ENCODE measurements at regions not wholly inside any gene's neighbourhood (a gene's known extent, or its start where the extent isn't known, plus 50 kb on each side); places are given as distances from the start of the nearest gene placed in this dataset.

DNA sequence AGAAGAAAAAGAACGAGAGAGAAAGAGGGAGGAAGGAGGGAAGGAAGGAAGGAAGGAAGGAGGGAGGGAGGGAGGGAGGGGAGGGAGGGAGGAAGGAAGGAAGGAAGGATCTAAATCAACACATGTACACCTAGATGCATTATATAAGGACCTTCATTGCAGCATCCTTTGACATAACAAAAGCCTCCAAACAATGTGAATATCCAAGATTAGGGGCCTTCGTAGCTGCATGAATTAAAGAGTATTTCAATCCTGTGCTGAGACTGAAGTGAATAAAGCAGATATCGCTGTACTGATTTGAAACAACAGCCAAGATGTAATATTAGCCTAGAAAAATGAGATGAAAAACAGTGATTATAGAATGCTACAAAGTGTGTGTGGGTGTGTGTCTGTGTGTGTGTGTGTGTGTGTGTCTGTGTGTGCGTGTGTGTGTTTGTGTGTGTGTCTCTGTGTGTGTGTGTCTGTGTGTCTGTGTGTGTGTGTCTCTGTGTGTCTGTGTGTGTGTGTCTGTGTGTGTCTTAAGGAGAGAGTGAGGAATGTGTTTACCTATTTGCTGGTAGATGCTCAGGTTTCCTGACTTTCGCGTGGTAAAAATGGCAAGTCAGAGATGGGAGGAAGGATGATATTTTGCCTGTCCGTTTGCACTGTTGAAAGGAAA, 129.0 kb upstream of the PTPN1 start:
- no peak for DNase-seq

DNA sequence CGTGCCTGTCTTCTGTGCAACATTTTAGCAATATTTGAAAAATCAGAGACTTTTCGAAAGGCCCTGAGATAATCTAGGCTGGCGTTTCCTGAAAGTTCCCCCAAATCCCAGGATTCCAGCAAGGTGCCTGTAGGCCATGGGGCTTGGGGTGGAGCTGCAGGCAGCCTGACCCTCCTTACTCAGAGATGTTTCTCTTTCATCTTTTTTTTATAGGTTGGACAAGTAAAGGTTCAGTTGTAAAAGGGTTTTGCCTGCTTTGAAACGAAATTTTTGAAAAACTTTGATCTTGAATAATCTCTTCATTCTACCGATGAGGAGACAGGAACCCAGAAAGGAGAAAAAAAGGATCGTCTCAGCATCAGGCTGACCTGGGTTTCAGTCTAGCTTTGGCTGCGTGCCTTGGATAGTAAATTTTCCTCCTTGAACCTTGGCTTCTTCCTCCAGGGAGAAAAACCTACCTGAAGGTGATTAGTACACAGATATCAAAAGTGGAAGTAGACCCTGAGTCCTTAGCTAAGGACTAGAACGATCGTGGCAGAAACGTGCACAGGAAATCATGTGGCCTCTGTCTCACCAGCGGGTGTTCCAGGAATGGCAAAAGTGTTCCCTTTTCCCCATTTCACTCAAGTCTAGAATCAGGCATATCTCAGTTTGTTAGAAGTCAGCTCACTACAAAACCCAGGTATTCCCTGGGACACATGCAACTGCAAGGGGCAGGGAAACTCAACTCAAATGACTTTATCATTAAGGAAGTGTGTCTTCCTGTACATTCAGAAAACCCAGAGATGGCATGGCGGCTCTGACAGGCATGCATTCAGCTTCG, 128.2 kb upstream of the PTPN1 start:
- no peak for DNase-seq

DNA sequence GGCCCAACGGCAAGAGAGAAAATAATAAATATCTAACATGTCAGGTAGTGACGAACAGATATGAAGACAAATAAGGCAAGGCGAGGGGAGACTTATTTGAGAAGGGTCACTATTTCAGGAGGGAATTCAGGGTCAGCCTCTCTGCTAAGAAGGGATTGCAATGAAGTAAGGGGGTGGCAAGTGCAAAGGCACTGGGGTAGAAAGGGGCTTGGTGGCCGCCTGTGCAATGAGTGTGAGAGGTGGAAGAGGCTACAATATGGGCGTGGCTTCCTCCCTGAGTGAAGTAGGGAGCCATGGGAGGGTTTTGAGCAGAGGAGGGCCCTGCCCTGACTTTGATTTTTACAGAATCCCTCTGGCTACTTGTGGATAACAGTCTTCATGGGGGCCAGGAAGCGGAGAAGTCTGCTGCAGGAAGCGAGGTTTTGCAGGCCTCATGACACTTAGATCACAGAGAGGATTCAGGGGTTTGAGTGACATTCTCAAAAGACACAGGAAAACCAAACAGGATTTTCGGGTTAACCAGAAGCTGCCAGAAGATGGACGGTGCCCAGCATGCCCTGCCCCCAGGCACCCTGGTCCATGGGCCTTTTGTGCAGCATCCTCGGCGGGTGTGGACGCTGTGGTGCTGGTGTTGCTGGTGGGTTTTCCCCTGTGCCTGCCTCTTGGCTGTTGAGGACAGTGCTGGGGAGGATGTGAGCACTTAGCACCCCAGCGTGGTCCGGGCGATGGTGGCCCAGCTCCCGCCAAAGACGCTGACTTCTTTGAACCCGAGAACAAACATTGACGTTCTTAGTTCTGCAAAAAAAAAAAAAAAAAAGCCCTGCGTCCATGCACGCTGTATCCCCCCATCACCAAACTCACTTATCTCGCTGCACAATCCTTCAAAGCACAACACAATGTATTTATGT, 124.2 kb upstream of the PTPN1 start:
- no peak for DNase-seq

DNA sequence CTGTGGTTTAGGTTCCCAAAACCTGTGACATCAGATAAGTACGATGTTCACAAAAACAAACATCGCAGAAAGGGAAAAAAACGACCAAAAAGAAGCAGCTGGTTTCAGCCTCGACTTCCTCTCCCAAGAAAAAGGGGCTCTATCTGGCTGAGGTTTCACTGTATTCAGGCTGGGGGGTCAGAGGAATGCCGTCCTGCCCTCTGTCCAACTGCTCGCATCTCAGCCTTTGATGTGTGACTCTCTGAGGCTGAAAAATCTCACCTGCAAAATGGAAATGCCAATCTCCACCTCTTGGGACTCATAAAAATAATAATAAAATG, 123.6 kb upstream of the PTPN1 start:
- no peak for DNase-seq

DNA sequence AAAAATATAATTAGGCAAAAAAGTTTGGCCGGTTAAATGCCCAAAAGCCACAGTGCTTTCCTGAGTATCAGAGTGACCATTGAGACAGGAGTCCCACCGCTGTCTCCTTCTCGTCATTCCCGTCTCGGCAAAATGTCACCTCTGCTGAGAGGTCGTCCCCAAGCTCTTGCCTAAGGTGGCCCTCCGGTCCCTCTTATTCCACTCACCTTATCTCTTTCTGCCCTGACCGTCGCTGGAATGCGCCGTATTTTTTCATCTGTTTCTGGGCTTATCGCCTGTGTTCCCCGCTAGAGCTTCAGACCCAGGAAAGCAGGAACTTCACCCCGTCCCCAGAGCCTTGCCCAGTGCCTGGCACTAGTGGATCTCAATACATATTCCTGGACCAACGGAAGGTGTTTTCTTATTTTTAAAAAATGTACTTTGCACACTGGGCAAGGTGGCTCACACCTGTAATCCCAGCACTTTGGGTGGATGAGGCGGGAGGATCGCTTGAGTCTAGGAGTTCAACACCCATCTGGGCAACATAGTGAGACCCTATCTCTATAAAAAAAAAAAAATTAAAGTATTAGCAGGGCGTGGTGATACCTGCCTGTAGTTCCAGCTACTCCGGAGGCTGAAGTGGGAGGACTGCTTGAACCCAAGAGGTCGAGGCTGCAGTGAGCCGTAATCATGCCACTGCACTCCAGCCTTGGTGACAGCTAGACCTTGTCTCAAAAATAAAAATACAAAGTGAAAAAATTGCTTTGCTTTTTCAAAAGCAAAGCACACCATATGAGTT, 122.8 kb upstream of the PTPN1 start:
- DNase-seq, result no peak

DNA sequence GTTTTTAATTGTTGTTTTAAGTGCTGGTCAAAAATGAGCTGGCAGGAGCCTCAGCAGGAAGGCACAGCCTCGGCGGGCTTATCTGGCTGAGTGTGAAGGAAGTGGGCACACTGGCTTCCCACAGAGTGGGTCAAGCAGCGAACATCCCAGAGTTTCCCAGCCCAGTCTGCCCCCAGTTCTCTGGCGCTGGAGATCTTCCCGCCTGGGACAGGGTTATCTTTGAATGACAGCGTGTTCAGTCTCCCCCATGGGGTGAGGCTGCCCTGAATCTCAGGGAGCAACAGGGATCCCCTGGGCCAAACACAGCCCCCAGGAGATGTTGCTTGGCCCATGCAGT, 122.2 kb upstream of the PTPN1 start:
- DNase-seq, result no peak

DNA sequence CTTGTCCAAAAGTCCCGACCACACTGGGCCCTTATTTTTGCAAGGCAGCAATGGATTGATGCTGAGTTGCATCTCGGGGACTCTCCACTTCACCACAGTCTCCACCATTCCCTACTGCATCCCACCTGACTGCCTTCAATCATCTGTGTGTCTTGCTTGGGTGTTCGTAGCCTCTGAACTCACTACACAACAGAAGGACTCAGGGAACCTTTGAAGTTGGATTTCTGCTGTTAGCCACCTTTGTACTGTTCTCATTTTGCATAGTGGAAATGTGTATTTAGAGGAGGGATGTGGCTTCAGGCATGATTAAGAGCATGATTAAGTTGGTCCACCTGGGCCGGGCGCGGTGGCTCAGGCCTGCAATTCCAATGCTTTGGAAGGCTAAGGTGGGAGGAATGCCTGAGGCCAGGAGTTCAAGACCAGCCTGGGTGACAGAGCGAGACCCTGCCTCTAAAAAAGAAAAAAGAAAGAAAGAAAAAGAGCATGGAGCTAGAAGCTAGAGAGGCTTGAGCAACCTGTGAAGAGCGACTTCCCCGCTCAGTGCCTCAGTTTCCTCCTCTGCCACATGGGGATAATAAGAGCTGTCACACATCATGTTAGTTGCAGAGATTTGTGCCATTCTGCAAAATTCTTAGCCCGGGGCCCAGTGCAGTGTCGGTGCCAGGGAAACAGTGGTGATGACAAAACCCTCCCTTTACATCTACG, 121.3 kb upstream of the PTPN1 start:
- no peak for DNase-seq

DNA sequence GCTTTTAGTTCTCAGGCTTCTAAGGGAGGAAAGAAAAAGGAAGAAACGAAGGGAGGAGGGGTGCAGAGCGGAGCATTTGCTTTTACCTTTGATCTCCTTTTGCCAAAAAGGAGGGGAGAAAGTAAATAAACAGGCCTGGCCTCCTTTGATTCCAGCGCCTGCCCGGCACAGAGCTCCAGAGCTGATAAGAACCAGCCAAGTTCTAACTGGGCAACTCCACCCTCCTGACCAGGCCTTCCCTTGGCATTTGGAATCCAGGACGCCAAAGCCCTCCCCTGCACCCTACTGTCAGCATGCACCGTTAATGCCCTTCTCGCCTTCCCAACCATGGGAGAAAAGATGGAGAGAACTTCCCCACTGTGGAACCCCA, 120.8 kb upstream of the PTPN1 start:
- DNase-seq, result no peak

DNA sequence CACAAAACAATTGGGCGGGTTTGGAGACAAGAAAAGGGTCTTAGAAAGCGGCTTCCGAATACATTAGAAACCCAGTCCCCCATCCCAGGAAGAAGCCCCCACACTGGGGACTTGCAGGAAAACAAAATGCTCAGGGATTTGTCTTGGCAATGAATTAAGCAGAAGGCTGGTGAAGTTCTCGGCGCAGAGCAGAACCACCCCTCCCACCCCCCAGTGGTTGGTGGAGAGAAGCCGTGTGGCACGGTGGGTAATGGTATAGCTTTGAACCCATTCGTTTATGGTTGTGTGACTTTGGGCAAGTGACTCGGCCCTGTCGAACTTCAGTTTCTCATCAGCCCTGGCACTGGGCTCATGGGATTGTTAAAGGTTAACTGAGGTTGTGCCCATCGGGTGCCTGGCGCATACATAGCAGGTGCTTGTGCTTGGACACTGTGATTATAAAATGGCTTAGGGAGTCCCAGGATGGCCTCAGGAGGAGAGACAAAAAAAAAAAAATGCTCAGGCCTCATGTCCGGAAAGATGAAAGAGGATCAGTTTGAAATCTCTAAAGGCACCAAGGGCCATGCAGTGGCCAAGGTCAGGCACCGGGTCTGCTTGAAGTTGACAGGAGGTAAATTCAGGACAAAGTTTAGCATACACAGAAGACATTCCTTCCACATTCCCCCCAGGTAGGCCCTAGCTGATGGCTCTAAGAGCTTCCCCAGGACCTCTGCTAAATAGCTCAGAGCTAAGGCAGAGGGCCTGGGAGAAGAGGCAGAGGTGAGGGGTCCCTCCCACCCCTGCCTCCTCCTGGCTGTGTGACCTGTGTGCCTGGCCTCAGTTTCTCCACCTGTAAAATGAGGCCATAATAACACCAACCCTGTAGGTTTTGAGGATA, 120.1 kb upstream of the PTPN1 start:
- DNase-seq, result no peak

DNA sequence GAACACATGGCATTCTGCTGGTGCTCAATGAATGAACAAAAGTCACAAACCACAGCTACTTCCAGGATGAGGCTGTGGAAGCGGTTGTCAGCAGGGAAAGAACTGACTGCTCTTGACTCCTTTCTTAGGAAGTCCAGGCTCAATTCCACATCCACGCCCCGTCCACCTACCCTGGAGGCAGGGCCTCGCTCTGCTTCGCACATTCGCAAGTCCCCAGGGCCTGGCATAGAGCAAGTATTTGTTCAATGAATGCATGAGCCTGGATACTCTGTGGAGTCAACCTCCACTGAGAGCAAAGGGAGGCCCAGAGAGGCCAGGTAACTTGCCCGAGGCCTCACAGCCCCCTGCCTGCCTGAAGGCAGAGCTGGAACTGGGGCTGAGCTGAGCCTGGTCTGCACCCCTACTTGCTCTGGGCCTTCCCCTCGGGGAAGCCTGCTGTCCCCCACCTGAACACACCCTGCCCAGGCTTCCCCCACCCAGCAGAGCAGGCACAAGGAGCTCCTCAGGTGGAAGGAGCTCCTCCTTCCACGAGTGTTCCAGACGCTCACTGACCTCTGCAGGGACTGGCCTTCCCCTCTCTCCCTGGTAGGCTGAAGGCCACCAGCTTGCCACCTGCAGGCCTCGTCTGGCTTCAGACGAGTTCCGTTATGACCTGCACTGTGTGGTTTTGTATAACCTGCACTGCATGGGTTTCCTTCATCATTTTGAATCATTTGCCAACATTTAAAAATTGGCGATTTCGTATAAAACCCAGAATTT, 119.3 kb upstream of the PTPN1 start:
- no peak for DNase-seq

DNA sequence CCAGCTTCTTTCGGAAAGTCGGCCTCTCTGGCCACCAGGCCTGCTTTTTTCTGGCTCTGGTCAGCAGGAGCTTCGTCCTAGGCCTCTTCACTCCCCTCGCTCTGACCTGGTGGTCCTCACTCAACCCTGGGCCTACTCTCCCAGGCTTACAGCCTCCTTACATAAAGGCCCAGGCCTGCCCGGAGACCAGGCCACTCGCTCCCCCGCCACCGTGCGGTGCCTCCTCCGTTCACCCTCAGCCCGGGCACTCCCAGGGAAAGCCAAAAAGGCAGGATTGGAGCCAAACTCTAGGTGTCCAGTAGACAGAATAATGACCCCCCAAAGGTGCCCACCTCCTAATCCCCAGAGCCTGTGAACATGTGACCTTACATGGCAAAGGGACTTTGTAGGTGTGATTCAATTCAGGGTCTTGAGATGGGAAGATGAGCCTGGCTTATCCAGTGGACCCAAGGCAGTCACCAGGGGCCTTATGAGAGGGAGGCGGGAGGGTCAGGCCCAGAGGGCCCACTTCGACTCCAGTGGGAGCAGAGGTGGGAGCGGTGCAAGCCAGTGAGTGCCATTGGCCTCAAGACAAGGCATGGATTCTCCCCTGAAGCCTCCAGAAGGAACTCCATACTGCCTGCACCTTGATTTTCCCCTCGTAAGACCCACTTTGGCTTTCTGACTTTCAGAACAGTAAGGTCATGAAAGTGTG, 118.6 kb upstream of the PTPN1 start:
- no peak for DNase-seq

DNA sequence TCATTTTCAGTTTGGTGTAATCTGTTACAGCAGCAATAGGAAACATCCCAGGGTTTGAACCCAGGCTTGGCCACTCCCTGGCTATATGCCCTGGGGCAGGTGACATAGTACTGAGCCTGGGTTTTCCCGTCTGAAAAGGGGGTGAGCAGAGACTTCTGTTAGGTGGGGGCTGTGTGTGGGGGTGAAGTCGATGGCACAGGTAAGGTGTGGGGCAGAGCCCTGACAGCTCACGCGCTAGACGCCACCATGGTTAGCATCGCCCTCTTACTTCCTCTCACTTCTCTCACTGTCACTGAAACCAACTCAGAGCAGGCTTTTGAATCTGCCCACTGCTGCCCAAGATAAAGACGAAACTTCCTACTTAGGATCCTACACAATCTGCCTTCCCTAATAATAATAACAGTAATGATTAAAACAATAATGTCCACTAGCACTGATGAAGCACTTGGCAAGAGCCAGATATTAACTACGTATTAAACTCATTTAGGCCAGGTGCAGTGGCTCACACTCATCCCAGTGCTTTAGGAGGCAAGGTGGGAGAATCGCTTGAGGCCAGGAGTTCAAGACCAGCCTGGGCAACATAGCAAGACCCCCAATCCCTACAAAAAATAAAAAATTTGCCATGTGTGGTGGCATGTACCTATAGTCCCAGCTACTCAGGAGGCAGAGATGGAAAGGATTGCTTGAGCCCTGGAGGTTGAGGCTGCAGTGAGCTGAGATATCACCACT, 117.9 kb upstream of the PTPN1 start:
- no peak for DNase-seq

DNA sequence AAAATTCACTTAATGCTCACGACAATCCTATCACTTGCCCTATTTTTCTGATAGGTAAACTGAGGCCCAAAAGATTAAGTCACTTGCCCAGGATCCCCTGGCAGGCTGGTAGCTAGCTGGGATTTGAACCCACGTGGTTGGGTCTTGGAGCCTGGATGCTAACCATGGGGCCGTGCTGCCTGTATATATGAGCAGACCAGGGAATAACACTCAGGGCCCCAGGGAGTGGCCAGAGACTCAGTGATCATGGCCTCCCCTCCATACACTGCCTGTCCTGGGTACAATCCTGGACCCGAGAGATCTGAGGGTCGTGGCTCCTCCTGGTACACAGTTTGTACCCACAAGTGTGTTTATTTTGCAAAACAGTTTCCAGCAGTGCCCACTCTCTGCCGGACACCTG, 116.9 kb upstream of the PTPN1 start:
- DNase-seq, result no peak

DNA sequence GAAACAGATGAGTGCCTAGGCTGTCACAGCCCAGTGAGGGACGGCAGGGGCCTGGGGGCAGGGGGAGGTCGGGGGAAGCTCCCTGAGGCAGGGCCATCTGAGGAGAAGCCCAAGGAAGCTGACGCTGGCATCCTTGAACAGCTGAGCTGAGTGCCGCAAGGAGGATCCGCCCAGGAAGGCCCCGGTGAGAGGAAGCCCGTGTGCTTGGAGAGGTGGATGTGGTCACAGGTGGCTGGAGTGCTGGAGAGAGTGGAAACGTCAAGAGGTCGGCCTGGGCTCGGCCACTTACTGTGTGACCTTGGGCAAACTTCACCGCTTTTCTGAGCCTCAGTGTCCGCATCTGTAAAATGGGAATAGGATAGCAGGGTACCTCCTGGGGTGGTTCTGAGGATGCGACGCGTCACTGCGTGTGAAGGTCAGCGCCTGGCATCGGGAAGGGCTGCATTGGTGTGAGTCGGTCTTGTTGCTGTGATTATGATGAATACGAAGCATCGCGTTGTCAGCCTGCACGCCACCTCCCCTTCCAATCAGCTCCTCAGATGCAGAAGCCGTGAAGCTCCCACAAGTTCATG, 116.1 kb upstream of the PTPN1 start:
- DNase-seq, result no peak

DNA sequence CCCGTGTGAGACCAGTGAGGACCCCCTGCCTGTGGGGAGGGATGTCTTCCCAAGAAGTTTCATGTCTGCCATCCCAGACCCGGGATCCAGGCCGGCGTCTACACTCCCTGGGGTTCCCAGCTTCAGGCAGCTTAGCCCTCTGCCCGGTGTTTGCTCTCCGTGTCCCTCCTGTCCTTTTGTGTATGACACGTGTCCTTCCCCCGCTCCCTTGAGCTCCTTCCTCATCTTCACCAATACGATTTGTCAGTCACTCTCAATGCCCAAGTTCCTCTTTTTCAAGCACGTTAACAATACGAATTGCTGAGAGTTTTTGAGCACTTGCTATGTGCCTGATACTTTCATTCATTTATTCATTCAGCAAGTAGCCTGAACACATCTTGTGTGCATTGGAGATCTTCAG, 115.6 kb upstream of the PTPN1 start:
- DNase-seq, result no peak

DNA sequence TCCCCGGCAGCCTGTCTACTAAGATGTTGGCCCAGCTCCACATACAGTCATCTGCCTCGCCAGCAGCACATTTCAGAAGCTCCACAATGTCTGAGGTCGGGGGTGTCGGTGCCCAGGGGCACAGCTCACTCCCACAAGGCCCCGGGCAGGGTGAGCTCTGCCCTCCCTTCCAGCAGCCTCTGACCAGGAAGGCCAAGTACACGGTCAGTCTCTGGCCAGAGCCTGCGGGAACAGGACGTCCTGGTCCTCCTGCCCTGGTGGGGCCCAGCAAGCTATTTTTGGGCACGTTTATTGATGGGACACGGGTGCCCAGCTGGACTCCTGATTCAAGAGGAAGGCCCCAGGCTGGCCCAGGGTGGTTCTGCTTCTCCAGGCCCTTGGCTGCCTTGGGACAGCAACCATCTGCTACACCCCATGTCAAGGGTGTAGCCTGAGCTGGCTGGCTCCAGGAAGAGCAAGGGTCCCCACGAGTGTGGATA, 114.9 kb upstream of the PTPN1 start:
- no peak for DNase-seq

DNA sequence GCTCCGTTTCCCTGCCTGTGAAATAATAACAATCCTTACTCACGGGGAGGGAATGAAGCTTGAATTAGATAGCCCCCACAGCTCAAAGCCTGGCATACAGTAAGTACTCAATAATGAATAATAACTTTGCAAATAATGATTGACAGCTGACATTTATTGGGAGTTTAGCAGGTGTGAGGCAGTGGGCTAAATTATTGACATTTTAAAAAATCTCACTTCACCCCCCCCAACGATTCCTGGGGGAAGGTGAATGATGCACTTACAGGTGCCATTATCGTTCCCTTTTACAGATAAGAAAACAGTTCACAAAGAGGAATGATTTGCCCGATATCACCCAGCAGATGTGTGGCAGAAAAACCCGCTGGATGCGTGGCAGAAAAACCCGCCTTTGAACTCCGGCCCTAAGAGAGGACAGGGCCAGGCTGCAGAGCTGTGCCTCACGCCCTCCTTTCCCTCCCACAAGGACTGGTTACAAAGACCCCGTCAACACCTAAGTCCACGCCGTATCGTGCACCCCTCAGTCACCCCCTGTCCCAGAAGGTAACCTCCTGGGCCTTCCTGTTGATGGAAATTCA, 114.2 kb upstream of the PTPN1 start:
- no peak for DNase-seq

DNA sequence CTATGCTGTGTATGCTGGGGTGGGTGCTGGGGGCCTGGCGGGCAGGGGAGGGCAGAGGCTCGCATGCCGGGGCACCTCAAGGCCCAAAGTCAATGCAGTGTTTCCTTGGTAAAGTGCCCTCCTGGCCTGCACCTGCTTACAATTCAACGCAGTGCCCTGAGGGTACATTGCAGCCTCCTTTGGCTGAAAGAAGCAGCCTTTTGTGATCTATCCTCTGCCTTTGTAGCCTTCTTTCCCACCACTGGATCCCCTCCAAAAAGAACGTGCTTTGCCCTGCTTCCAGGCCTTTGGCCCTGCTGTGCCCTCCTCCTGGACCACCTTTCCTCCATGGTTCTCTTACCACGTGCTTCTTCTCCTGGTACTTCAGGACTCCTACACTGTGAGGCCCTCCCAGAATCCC, 113.6 kb upstream of the PTPN1 start:
- DNase-seq, result no peak

DNA sequence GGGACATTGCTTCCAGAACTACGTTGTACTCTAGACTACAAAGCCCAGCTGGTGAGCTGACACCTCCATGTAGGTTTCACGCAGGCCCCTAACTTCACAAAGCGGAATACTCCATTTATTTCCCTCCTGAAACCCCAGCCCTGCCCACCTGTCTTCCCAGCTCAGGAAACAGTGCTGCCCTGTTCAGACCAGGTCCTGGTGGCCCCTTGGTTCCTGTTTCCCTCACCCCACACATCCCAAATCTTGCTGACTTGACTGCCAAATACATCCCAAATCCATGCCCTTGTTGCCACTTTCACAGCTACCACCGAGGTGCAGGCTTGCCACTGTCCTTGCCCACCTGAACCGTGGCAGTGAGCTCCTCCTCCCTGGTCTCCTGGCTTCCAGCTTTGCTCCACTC, 113.1 kb upstream of the PTPN1 start:
- DNase-seq, result no peak
